B cell (primary cell): ENCODE measurements at regions not wholly inside any gene's neighbourhood (a gene's known extent, or its start where the extent isn't known, plus 50 kb on each side); places are given as distances from the start of the nearest gene placed in this dataset.

Source experiments
- EZH2 ChIP-seq: IDR thresholded peaks from 2 replicates; pipeline ENCODE4 v1.6.1; 2012; ENCODE audit warnings: borderline replicate concordance, low read depth, mild to moderate bottlenecking, moderate library complexity, low read length; ENCODE audit not compliant: insufficient read depth, poor library complexity, severe bottlenecking
- TF ChIP-seq, protein P1 (sequence below): fragments of 200-600 bp; IDR thresholded peaks from one replicate; pipeline ENCODE4 v1.8.0; 2022; ENCODE audit warnings: antibody characterized with exemption, mild to moderate bottlenecking

DNA sequence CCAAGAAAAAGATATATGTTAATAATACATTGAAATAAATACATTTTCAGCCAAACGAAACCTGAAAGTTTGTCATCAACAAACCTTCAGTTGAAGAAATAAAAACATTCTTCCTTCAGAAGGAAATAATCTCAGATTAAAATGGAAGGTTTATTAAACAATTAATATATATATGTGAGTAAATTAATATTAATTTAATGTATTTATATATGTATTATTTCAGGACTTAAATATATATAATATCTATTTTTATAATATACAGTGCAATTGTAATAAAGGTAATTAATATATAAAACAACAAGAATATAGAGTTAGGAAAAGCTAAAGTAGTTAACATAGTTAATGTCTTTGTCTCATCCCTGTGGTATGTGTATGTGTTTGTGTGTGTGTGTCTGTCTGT lies 102.2 kb upstream of the CDC14C start:
- TF ChIP-seq, protein P1, sequence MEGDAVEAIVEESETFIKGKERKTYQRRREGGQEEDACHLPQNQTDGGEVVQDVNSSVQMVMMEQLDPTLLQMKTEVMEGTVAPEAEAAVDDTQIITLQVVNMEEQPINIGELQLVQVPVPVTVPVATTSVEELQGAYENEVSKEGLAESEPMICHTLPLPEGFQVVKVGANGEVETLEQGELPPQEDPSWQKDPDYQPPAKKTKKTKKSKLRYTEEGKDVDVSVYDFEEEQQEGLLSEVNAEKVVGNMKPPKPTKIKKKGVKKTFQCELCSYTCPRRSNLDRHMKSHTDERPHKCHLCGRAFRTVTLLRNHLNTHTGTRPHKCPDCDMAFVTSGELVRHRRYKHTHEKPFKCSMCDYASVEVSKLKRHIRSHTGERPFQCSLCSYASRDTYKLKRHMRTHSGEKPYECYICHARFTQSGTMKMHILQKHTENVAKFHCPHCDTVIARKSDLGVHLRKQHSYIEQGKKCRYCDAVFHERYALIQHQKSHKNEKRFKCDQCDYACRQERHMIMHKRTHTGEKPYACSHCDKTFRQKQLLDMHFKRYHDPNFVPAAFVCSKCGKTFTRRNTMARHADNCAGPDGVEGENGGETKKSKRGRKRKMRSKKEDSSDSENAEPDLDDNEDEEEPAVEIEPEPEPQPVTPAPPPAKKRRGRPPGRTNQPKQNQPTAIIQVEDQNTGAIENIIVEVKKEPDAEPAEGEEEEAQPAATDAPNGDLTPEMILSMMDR, result no peak
- no peak for TF ChIP-seq EZH2
